ENCODE measurements at regions not wholly inside any gene's neighbourhood (a gene's known extent, or its start where the extent isn't known, plus 50 kb on each side); places are given as distances from the start of the nearest gene placed in this dataset.
"Not testable (repeated sequence)": the region's sequence is repeated elsewhere in the genome, so short reads cannot be mapped to it uniquely, and the experiment has no call there.

GRCh38 chrX:101823236-101823635 lies 108.6 kb downstream of the ZMAT1 start:
- DNase-seq = no peak

- DNase-seq = not testable (repeated sequence)
These were observed 114.1 kb downstream of the ZMAT1 start for GRCh38 chrX:101817739-101818138.

- DNase-seq = no peak
These were observed 118.6 kb downstream of the ZMAT1 start for GRCh38 chrX:101813200-101813599.

- DNase-seq = no peak
These were observed 128.4 kb downstream of the ZMAT1 start for GRCh38 chrX:101803451-101803850.

- DNase-seq = peak; percentile 79
These were observed 132.4 kb downstream of the ZMAT1 start for GRCh38 chrX:101799387-101799786.

- DNase-seq = no peak
These were observed 128.3 kb upstream of the ARMCX2 start for GRCh38 chrX:101787934-101788333.

- no peak for DNase-seq
These were observed 125.5 kb upstream of the ARMCX2 start for GRCh38 chrX:101785142-101785541.

GRCh38 chrX:101780421-101780820 lies 120.8 kb upstream of the ARMCX2 start:
- DNase-seq = not testable (repeated sequence)

- no peak for DNase-seq
These were observed 114.7 kb upstream of the ARMCX2 start for GRCh38 chrX:101774340-101774739.

- no peak for DNase-seq
These were observed 104.9 kb upstream of the ARMCX2 start for GRCh38 chrX:101764538-101764937.

- peak; percentile 16 for DNase-seq
These were observed 99.3 kb upstream of the ARMCX2 start for GRCh38 chrX:101759000-101759399.

- DNase-seq = no peak
These were observed 91.1 kb upstream of the ARMCX2 start for GRCh38 chrX:101750744-101751143.

GRCh38 chrX:101749436-101749835 lies 89.8 kb upstream of the ARMCX2 start:
- DNase-seq = no peak

GRCh38 chrX:101745046-101745445 lies 85.4 kb upstream of the ARMCX2 start:
- DNase-seq = no peak

GRCh38 chrX:101744085-101744484 lies 84.4 kb upstream of the ARMCX2 start:
- no peak for DNase-seq

GRCh38 chrX:101740642-101741041 lies 81.0 kb upstream of the ARMCX2 start:
- no peak for DNase-seq

- not testable (repeated sequence) for DNase-seq
These were observed 79.2 kb upstream of the ARMCX2 start for GRCh38 chrX:101738867-101739266.

GRCh38 chrX:101738411-101738810 lies 78.8 kb upstream of the ARMCX2 start:
- DNase-seq = not testable (repeated sequence)

- no peak for DNase-seq
These were observed 77.0 kb upstream of the ARMCX2 start for GRCh38 chrX:101736651-101737050.

- no peak for DNase-seq
These were observed 73.2 kb upstream of the ARMCX2 start for GRCh38 chrX:101732870-101733269.

- DNase-seq = no peak
These were observed 70.3 kb upstream of the ARMCX2 start for GRCh38 chrX:101729986-101730385.
